Fibroblast of gingiva (primary cell): ENCODE measurements at regions not wholly inside any gene's neighbourhood (a gene's known extent, or its start where the extent isn't known, plus 50 kb on each side); places are given as distances from the start of the nearest gene placed in this dataset.

Experiments
- DNase-seq: peaks from one replicate; pipeline ENCODE4 v3.0.0-alpha.2; 2011; ENCODE audit warnings: low read depth

DNA sequence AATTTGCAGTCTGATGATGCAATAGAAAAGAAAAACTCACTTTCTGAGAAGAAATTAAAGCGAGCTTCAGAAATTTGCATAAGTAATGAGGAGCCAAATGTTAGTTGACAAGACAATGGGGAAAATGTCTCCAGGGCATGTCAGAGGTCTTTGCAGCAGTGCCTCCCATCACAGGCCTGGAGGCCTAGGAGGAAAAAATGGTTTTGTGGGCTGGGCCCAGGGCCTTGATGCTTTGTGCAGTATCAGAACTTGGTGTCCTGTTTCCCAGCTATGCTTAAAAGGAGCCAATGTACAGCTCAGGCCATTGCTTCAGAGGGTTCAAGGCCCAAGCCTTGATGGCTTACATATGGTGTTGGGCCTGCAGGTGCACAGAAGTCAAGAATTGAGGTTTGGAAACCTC, 298.4 kb downstream of the SMARCA2 start:
- no peak for DNase-seq

DNA sequence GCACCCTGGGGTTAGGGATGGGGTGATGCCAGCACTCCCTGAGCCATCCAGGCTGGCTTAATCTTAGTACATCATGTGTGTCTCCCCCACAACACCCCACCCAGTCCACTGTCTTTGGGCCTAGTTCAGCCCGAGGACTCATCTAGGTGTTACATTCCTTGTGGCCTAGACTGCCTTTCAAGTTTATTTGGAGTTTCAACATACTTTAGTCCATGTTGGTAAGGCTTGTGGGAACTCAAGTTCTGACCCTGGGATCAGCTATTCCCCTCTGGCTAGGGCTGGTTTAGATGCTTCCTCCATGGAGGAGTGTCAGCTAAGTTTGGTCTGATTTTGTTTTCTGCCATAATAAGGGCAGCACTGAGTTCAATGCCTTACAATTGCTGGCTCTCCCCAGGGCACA, 302.4 kb downstream of the SMARCA2 start:
- DNase-seq, result no peak

DNA sequence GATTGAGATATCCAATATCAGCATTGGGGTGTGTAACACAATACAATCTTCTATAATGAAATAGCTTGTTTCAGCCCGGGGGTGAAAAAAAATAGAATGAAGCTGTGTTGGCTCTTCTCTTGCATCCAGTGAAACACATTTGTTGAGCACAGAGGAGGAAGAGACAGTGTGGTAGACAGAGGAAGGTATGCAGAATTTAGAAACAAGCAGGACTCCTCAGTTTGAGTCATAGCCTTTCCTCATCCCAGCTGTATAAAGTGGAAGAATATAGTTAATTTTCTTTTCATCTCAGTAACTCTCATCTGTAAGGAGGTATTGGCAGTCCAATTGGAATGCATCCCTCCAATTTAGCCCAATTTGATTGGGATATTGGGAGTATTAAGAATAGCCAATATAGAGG, 302.2 kb upstream of the VLDLR start:
- no peak for DNase-seq

DNA sequence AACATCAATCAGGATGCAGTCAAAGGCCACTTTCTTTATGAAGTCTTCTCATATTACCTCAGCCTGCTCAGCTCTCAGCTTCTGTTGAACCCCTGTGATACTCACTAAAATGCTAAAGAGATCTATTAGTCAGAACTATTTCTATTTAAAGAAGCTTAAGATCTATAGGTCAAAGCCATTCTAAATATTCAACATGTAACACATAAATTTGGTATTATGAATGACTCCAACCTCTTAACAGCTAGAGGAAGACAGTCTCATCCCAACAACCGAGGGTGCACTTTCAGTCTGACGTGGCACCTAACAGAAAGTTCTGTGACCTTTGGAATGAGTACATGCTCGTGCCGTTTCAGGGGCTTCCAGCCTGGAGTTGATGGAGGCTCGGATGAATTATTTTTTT, 301.5 kb upstream of the VLDLR start:
- no peak for DNase-seq

DNA sequence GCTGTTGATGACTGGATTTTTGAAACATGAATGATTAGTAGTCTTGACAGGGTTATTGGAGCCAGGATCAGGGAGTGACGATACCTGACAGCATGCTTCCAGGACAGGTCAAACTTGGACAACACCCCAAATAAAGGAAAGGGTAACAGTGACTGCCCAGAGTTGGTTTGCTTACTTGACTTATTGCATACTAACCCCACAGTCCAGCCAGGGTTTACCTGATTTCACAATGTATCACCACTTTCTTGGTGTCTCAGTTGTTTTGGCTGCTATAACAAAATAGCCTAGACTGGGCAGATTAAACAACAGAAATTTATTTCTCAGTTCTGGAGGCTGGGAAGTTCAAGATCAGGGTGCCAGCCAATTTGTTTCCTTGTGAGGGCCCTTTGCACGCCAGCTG, 301.0 kb upstream of the VLDLR start:
- no peak for DNase-seq

DNA sequence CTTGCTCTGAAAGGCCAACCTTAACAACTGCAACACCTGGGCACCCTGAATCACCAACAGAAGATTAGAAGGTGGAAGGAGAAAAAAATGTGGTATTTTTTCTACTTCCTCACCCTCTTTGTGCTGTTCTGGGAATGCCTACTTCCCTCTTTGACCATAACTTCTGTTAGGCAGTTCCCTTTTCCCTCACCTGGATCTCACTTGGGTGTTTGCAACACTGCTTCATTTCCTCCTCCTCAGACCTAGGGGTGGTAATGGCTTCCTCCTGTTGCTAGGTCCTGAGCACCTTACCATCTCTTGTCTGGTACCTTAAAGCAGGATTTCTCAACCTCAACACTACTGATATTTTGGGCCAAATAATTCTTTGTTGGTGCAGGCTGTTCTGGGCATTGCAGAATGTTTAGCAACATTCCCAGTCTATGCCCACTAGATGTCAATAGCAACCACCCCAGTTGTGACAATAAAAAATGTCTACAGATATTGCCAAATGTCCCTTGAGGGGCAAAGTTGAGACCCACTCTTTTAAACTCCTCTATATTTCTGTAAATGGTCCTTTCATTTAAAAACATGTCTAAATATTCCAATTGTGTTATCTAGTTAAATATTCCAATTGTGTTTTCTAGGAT, 300.0 kb upstream of the VLDLR start:
- DNase-seq, result no peak

DNA sequence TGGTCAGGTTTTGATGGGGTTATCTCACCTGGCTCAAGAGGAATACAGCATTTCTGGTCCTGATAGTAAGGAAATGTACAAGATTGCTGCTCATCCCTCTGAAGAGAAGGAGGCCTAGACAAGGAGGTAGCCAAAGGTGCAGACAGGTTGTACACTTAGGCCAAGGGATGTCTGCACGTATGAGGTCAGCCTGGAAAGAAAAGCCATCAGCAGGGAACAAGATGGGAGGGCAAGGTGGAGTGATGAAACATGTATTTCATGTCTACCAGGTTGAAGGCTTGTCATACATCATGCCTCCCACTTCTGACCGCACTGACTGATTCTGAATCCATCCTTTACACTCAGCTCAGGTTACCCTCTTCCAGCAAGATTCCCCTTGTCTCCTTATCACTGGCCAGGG, 296.8 kb upstream of the VLDLR start:
- DNase-seq, result no peak

DNA sequence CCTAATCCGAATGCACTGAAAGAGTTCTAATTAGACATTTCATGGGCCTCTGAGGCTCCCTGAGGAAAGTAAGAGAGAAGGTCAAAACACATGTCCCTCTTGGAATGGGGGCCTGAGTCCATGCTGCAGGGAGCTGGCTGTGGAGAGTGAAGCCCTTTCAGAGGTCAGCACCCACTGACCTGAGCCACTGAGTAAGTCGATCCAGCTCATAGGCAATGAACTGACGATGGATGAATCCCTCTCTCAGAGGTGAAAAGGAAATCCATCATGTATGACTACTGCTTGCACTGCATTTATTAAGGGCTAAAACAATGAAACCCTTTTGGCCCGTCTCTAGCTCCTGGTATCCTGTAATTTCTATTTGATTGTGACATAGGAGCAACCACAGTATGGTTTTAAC, 288.9 kb upstream of the VLDLR start:
- no peak for DNase-seq

DNA sequence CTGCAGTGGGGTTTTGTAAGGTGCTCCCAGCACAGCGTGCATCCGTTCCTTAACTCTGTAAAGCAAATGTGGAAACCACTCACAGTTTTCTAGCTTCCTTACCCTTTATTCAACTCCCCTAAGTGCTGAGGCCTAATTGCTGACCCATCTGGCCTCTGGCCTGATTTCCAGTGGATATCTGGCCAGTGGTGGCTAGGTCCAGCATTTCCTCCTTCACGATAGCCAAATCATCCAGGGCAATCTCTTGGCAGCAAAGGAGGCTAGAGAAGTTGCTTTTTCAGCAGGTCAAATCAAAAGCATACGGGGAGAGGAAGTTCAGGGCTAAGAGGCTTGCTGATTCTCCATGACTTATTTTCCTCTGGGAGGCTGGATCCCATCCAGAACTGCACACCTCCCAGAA, 286.3 kb upstream of the VLDLR start:
- DNase-seq, result no peak

DNA sequence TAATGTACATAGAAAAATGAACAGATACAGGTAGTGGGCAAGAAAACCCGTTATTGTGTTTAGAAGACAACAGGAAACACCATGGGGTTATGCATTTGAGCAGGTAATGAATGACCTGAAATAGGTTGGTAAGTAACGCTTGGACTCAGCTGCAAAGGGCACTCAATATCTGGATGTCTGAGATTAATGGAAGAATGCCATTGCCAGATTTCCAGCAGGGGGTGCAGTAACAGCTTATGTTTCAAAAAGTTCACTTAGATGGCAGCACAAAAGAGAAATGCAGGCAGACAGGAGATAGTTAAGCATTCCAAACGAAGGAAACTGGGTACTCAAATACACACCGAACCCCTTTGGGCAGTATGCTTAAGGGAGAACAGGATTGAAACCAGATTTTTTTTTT, 285.5 kb upstream of the VLDLR start:
- DNase-seq, result no peak

DNA sequence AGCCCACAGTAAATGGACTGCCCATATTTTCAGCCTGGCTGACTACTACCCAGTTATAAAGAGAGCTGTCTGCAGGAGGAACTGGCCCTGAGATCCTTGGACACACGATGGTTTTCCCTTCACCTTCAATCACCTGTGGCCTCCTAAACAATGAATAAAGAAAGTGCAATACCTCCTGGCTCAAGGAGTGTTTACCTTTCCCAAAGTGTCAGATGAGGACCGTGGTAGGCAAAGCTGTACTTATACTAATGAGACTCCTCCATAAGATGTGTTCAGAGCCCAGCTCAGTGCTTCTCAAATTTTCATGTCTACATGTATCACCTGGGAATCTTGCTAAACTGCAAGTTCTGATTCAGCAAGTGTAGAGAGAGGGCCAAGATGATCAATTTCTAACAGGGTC, 284.5 kb upstream of the VLDLR start:
- DNase-seq, result no peak

DNA sequence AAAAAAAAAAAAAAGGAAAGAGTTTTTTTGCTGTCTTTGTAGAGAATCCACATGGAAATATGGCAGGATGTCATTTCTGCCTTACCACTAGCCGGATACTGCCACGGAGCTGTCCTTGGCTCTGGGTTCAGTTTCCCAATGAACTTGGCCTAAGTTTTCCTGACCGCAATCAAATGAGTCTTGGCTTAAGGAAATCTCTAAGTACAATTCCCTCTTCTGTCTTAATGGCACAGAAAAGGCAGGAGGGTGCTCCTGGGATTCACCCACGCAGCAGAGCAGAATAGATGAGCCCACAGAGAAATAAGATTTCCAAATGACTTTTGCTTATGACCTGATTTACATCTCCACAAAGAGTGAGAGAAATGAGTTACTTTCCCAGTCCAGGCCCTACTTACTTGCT, 284.0 kb upstream of the VLDLR start:
- DNase-seq, result no peak

DNA sequence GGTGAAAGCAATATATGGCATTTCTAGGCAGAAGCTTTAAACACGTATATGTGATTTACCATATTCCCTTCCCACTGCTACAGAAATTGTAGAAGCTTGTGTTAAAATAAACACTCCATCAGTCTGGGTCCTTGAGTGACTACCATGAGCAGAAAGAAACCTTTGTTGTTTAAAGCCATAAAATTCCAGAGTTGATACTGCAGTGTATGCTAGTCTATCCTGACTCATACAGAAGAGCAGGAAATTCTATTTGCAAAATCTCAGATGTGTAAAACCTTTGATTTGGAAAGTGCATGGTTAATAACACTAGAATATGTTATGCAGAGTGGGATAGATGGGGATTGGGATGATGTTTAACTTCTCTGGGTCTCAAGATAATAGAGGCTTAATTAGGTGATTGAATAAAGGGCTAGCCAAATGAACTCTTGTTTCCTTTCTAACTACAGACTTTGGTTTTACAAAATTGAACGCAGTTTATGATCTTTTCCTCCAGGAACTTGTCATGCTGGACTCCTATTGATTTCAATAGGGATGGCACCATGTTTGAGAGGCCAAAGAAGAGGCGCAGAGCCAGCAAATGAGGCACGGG, 282.7 kb upstream of the VLDLR start:
- DNase-seq, result no peak

DNA sequence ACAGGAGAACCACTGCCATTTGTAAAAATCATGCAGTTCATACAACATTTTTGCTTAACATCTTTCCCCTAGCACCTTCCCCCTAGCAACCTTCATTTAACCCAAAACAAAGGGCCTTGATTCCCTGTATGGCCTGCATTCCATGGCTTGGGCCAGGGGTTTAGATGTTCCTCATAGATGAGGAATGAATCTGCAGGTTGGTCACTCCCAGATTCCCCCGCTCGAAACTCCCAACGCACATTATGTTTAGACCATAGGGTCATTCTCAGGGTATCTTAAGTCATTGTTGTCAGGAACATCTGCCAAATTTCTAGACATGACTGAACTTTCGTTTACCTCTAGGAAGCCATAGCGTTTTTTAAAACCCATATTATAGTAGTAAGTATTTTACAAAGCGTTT, 282.2 kb upstream of the VLDLR start:
- DNase-seq, result no peak

DNA sequence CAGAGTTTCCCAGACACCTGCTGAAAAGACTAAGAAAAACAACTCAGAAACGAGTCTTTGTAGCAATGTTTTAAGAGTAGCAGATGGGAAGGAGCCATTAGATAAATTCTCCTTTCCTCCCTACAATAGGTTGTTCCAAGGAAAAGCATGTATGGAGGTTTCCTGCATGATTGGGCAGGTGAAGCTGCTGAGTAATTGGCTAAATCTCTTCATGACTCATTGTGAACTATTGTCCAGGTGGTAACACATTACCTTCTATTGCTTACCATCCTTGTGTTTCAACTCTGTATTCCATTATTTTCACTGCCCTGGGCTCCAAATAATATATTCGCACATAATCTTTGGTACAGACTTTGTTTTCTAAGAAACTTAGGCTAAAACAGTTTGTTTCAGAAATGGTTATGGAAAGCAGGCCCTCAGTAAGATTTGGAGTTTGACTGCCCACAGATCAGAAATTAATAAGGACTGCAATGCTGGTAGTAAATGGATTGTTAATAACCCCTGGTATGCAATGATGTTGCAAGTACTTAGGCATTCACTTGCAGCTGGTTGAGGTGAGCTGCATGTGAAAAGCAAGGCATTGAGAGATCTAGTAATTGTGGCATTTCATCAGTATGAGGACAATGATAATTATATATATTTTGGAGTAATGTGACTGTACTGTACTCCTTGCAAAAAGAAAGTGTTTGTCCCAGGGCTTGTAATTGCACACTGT, 281.4 kb upstream of the VLDLR start:
- no peak for DNase-seq

DNA sequence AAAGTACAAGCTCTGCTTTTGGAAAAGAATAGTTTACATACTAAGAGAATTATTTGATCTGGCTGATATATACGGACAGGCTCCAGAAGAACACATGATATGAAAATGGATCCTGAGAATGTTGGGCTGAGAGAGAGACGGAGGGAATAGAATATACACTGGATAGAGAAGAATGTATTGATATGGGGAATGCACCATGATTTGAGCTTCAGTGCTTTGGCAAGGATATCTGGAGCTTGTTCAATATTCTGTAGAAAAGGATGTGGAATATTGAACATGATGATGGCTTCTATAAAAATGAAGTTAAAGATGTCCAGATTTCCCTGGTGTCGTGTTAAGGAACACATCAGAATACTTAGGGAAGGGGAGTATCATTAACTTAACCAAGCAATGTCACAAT, 280.5 kb upstream of the VLDLR start:
- no peak for DNase-seq

DNA sequence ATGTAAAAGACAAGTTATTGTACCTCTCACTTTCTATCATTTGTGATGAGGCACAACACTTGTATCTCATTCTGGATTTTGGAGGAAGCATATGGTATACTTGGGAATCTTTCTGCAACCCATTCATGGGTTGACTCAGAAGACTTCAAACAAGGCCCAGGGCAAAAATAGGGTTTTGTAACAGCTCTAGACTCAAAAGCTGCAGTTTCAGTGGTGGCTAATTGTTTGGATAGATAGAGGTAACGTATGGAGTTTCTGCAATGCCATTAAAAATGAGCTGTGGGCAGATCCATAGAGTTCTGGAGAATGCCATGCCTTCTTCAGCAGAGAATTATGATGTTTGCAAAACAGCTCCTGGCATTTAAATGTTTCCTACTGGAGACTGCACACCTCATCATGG, 279.6 kb upstream of the VLDLR start:
- DNase-seq, result no peak

DNA sequence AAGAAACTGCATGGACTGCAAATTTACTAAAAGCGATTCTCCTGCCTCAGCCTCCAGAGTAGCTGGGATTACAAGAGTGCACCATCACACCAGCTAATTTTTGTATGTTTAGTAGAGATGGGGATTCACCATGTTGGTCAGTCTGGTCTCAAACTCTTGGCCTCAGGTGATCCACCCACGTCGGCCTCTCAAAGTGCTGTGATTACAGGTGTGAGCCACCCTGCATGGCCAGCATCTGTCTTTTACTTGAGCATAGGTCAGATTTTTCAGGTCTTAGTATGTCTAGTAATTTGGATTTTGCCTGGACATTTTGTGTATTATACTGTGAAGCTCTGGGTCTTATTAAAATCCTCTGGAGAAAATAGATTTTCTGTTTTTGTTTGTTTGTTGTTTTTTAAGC, 277.8 kb upstream of the VLDLR start:
- DNase-seq, result no peak

DNA sequence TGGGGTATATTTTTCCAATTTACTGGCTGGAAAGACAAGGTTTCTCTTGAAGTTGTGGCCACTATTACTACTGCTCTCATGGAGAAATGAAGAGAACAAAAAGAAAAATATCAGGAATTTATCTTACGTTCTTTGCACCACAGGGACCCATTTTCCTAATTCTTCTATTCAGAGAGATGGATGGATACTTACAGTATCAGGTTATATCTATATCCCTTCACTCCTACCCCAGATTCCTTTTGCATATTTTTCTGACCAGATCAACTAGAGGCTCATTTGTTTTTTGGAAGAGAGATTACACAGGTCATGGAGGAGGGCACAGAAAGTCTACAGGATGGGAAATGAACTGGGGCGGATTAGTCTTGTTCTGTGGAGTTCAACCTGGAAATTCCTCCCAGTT, 277.2 kb upstream of the VLDLR start:
- no peak for DNase-seq

DNA sequence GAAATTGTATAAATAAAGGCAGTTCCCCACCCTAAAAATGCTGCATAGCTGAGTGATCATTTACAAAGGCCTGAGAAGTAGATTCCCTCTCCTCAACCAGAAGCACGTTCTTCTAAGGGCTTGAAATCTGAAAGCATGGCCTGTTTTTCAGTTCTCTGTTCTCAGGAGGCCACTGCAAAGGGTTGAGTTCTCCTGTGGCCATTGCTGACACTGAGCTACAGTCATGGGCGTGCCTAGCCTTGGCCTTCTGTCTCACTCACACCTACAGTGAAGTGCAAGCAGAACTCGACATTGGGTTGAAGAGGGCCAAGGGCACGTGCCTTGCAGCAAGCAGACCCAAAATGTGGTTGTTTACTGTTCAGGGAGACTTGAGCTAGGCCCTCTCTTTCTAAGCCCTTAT, 276.6 kb upstream of the VLDLR start:
- no peak for DNase-seq

DNA sequence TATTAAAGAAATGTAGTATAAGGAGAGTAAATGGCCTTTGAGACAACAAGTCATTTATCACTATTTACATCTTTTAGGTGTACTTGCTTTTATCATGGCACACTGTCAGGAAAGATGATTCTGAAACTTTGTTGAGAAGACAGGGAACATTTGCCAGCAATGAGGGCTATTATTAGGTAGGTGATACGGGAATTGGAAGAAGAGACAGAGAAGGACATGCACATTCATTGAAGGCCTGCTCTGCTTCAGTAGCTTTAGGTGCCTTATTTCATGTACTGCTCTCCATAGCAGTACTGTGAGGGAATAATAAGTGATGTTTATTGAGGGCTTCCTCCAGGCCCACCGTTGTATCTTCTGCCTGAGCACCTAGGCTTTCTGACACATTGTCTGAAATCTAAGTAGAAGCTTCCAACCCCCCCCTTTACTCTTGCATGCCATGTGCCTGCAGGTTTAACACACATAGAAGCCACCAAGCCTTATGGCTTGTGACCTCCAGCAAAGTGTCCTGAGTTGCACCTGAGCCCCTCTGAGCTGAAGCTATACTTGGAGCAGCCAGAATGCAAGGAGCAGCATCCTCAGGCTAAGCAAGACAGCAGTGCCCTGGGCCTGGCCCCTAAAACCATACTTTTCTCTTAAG, 275.2 kb upstream of the VLDLR start:
- DNase-seq, result no peak

DNA sequence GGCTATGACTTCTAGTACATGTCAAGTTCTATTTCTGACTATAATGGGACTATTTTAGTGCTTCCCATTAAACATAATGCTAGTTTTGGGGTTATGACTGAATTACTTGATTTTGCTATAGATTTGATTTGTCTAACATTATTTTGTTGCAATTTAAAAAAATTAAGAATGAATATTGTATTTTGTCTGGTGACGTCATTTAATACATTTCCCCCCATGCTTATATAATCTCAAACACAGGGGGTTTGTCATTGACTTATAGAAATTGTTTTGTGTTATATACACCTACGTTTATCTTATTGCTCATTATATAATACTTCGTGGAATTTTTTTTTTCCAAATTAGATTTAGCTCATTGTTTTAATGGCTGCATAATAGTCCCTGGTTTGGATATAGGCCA, 270.3 kb upstream of the VLDLR start:
- no peak for DNase-seq

DNA sequence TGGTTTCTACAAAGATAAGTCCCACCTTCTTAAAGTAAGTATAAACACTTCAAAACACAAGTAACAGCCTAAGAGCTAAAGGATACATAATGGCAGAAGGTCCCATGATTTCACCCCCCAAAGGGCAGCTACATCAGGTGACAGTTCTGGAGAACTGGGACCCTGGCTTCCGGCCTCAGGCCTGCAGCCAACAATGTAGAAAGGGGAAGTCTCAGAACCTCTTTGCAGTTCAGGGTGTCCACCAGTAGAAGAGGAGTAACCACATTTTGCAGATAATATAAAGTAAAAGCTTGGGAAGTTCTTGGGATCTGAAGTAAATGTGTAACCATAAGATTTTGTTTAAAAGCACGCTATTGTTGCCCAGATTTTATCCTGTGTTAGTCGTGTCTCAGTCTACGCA, 267.4 kb upstream of the VLDLR start:
- no peak for DNase-seq
